IMR-90 (cell line): ENCODE measurements at regions not wholly inside any gene's neighbourhood (a gene's known extent, or its start where the extent isn't known, plus 50 kb on each side); places are given as distances from the start of the nearest gene placed in this dataset.

Source experiments
- ATAC-seq: fragments of 200-7000 bp; cut with Tn5 transposase; 2 replicates; pipeline ENCODE4 v1.9.1; 2020; ENCODE audit warnings: low read depth, mild to moderate bottlenecking, moderate library complexity
- BruUV-seq: library from RNA; stranded (reverse); fragments of 400-500 nt; replicated peaks from 2 replicates; lab custom pipeline; 2021; lab: Mats Ljungman, UMichigan
- CTCF ChIA-PET: fragments of 300-600 bp; formaldehyde crosslinking; extraction: SDS; loops from one replicate; lab custom pipeline; 2021; ENCODE audit warnings: antibody characterized with exemption; lab: Yijun Ruan, JAX
- POLR2A ChIA-PET: fragments of 300-600 bp; sonication (Branson Sonifier 250); formaldehyde crosslinking; loops from one replicate; lab custom pipeline; 2022; ENCODE audit warnings: antibody characterized with exemption; ENCODE audit not compliant: unreplicated experiment; lab: Charles Lee
- DNase-seq: peaks from one replicate; pipeline ENCODE4 v3.0.0; 2013
- H2AFZ ChIP-seq: replicated peaks from 2 replicates; pipeline ENCODE3; 2013; ENCODE audit warnings: low read length, mild to moderate bottlenecking; ENCODE audit not compliant: poor library complexity
- H2AK5ac ChIP-seq: 2 replicates; pipeline ENCODE4 v1.6.1; 2013; ENCODE audit warnings: low read depth, low read length, inconsistent platforms
- H2AK9ac ChIP-seq: replicated peaks from 2 replicates; pipeline ENCODE3; 2013; ENCODE audit warnings: mild to moderate bottlenecking, low read depth, low read length, moderate library complexity; ENCODE audit not compliant: poor library complexity
- H2BK120ac ChIP-seq: 2 replicates; pipeline ENCODE4 v1.6.1; 2013; ENCODE audit warnings: low read depth, low read length, inconsistent platforms
- H2BK15ac ChIP-seq: 3 replicates; pipeline ENCODE4 v1.6.1; 2013; ENCODE audit warnings: low read depth, low read length, inconsistent platforms
- H2BK20ac ChIP-seq: 2 replicates; pipeline ENCODE4 v1.6.1; 2013; ENCODE audit warnings: low read depth, mild to moderate bottlenecking, inconsistent platforms, low read length, moderate library complexity
- H2BK5ac ChIP-seq: 2 replicates; pipeline ENCODE4 v1.6.1; 2013; ENCODE audit warnings: mild to moderate bottlenecking, low read depth, low read length, inconsistent platforms; ENCODE audit not compliant: poor library complexity, severe bottlenecking
- H3K14ac ChIP-seq: replicated peaks from 2 replicates; pipeline ENCODE4 v1.6.1; 2013; ENCODE audit warnings: low read depth, low read length, inconsistent platforms
- H3K18ac ChIP-seq: 2 replicates; pipeline ENCODE4 v1.6.1; 2013; ENCODE audit warnings: low read depth, low read length, control low read depth
- H3K23ac ChIP-seq: 2 replicates; pipeline ENCODE4 v1.6.1; 2013; ENCODE audit warnings: low read depth, low read length, inconsistent platforms
- H3K27ac ChIP-seq: 2 replicates; pipeline ENCODE4 v1.5.1; 2013; ENCODE audit warnings: mild to moderate bottlenecking, control low read depth, low read length; ENCODE audit not compliant: insufficient read depth
- H3K27me3 ChIP-seq: 2 replicates; pipeline ENCODE4 v1.6.1; 2013; ENCODE audit warnings: low read length; ENCODE audit not compliant: control insufficient read depth, insufficient read depth
- H3K36me3 ChIP-seq: 2 replicates; pipeline ENCODE4 v1.6.1; 2013; ENCODE audit warnings: low read length, mixed read lengths; ENCODE audit not compliant: control insufficient read depth, insufficient read depth
- H3K4ac ChIP-seq: 2 replicates; pipeline ENCODE4 v1.6.1; 2013; ENCODE audit warnings: low read depth, low read length, inconsistent platforms
- H3K4me1 ChIP-seq: 2 replicates; pipeline ENCODE4 v1.6.1; 2013; ENCODE audit warnings: low read length, mixed read lengths; ENCODE audit not compliant: control insufficient read depth, insufficient read depth
- H3K4me2 ChIP-seq: 2 replicates; pipeline ENCODE4 v1.6.1; 2013; ENCODE audit warnings: low read depth, mild to moderate bottlenecking, control low read depth, low read length, moderate library complexity
- H3K4me3 ChIP-seq: 2 replicates; pipeline ENCODE4 v1.5.1; 2013; ENCODE audit warnings: low read depth, mild to moderate bottlenecking, control low read depth, low read length, moderate library complexity; ENCODE audit not compliant: insufficient read depth
- H3K56ac ChIP-seq: 2 replicates; pipeline ENCODE4 v1.6.1; 2013; ENCODE audit warnings: low read length, inconsistent platforms; ENCODE audit not compliant: insufficient read depth; ENCODE audit errors: extremely low read depth
- H3K79me1 ChIP-seq, 2 experiments: 2 replicates each; pipeline ENCODE4 v1.6.1; 2013; ENCODE audit warnings: low read length in 2 of 2, inconsistent platforms in 1 of 2, low read depth in 1 of 2
- H3K9ac ChIP-seq: 2 replicates; pipeline ENCODE4 v1.6.1; 2013; ENCODE audit warnings: low read depth, low read length, control low read depth
- H3K9me1 ChIP-seq: 2 replicates; pipeline ENCODE4 v1.6.1; 2013; ENCODE audit warnings: low read length, inconsistent platforms; ENCODE audit not compliant: insufficient read depth
- H3K9me3 ChIP-seq: 2 replicates; pipeline ENCODE4 v1.6.1; 2013; ENCODE audit warnings: low read length; ENCODE audit not compliant: control insufficient read depth, insufficient read depth
- H4K20me1 ChIP-seq: 2 replicates; pipeline ENCODE4 v1.6.1; 2013; ENCODE audit warnings: low read length, inconsistent platforms; ENCODE audit not compliant: insufficient read depth
- H4K5ac ChIP-seq: 2 replicates; pipeline ENCODE4 v1.6.1; 2013; ENCODE audit warnings: mild to moderate bottlenecking, low read depth, low read length, control low read depth
- H4K8ac ChIP-seq, 2 experiments: 2 replicates each; pipeline ENCODE4 v1.6.1; 2013; ENCODE audit warnings: low read depth in 2 of 2, low read length in 2 of 2, control low read depth in 1 of 2, inconsistent platforms in 1 of 2
- H4K91ac ChIP-seq: 2 replicates; pipeline ENCODE4 v1.6.1; 2013; ENCODE audit warnings: low read depth, low read length, inconsistent platforms; ENCODE audit not compliant: insufficient read depth
- BHLHE40 ChIP-seq: fragments of 150-350 bp; IDR thresholded peaks from 2 replicates; pipeline ENCODE4 v1.6.1; 2016; ENCODE audit warnings: mild to moderate bottlenecking, low read depth, low read length
- CEBPB ChIP-seq: IDR thresholded peaks from 2 replicates; pipeline ENCODE4 v1.6.1; 2012; ENCODE audit warnings: low read depth, low read length, improper control_type of control experiment
- CHD1 ChIP-seq: IDR thresholded peaks from 2 replicates; pipeline ENCODE4 v1.6.1; 2012; ENCODE audit warnings: low read depth, low read length, improper control_type of control experiment
- FOS ChIP-seq: fragments of 150-350 bp; IDR thresholded peaks from 2 replicates; pipeline ENCODE4 v1.6.1; 2016; ENCODE audit warnings: low read depth, low read length
- MAFK ChIP-seq: IDR thresholded peaks from 2 replicates; pipeline ENCODE4 v1.6.1; 2012; ENCODE audit warnings: low read depth, low read length, improper control_type of control experiment
- MAZ ChIP-seq: IDR thresholded peaks from 2 replicates; pipeline ENCODE4 v1.6.1; 2012; ENCODE audit warnings: low read depth, mild to moderate bottlenecking, low read length, improper control_type of control experiment, moderate library complexity, borderline replicate concordance
- MXI1 ChIP-seq: IDR thresholded peaks from 2 replicates; pipeline ENCODE4 v1.6.1; 2012; ENCODE audit warnings: low read depth, mild to moderate bottlenecking, low read length, moderate library complexity, borderline replicate concordance
- NFE2L2 ChIP-seq: fragments of 150-350 bp; IDR thresholded peaks from 2 replicates; pipeline ENCODE4 v1.6.1; 2016; ENCODE audit warnings: low read depth, mild to moderate bottlenecking, low read length
- POLR2A ChIP-seq: IDR thresholded peaks from 2 replicates; pipeline ENCODE4 v1.6.1; 2012; ENCODE audit warnings: mild to moderate bottlenecking, low read depth, low read length
- RAD21 ChIP-seq: IDR thresholded peaks from 2 replicates; pipeline ENCODE4 v1.6.1; 2012; ENCODE audit warnings: low read length, improper control_type of control experiment
- RCOR1 ChIP-seq: IDR thresholded peaks from 2 replicates; pipeline ENCODE4 v1.6.1; 2012; ENCODE audit warnings: mild to moderate bottlenecking, low read length, improper control_type of control experiment; ENCODE audit not compliant: insufficient replicate concordance
- RFX5 ChIP-seq: IDR thresholded peaks from 2 replicates; pipeline ENCODE4 v1.8.0; 2012; ENCODE audit warnings: low read depth, mild to moderate bottlenecking, low read length, moderate library complexity
- SMC3 ChIP-seq: fragments of 150-350 bp; IDR thresholded peaks from 2 replicates; pipeline ENCODE4 v1.6.1; 2016; ENCODE audit warnings: low read depth, mild to moderate bottlenecking, antibody characterized with exemption, low read length, moderate library complexity
- WGBS, 2 experiments: methylation state at CpG; one replicate each; pipeline versions ENCODE4 v1.1.5 to v1.1.7; 2013; ENCODE audit warnings: missing lambda C conversion rate in 2 of 2; ENCODE audit not compliant: insufficient read length in 1 of 2; ENCODE audit errors: extremely low coverage in 2 of 2; 5-methylcytosine and 5-hydroxymethylcytosine counted together
- dilution Hi-C: fragments of 300-500 bp; cut with HindIII; formaldehyde crosslinking; loops from one replicate; pipeline ENCODE4 v1.14.3; 2018; ENCODE audit warnings: low sequenced_read_pairs; ENCODE audit not compliant: unreplicated experiment
- in situ Hi-C: fragments of 300-500 bp; cut with MboI; formaldehyde crosslinking; loops from 3 replicates; pipeline ENCODE4 v1.14.3; 2019; ENCODE audit warnings: low sequenced_read_pairs, inconsistent platforms, mixed read lengths
- intact Hi-C: fragments of 100-400 bp; cut with micrococcal nuclease; formaldehyde crosslinking; loops from 2 replicates; pipeline ENCODE4 v1.10.0; 2022
- TF ChIP-seq, protein P1 (sequence below): fragments of 150-350 bp; IDR thresholded peaks from 2 replicates; pipeline ENCODE4 v1.6.1; 2017; ENCODE audit warnings: mild to moderate bottlenecking, antibody characterized with exemption, low read length, low read depth
- TF ChIP-seq, protein P2 (sequence below): fragments of 150-350 bp; IDR thresholded peaks from 2 replicates; pipeline ENCODE4 v1.6.1; 2016; ENCODE audit warnings: low read depth, mild to moderate bottlenecking, low read length, moderate library complexity, borderline replicate concordance
- TF ChIP-seq, protein P3 (sequence below): conservative IDR thresholded peaks from 2 replicates; pipeline ENCODE4 v1.5.1; 2012; ENCODE audit warnings: mild to moderate bottlenecking, low read depth, low read length, improper control_type of control experiment

DNA sequence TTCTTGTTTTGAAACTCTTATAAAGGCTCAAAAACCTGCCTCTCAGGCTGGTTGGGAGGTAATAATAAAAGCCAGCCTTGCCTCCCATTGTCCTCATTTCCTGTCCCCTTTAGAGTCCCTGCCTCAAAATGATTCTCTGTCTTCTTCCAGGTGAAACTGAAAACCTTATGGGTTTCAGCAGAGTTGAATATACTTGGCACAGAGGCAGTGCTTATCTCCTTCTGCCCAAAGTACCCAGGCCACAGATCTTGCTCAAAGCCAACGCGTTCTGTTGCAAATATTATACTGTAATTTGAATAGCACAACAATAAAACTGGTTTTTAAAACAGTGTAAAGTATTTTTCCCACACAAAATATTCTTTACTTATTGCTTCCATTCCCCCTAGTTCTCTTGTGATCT lies 183.1 kb upstream of the GIMD1 start:
- Histone ChIP-seq H3K79me1 (no peaks in the 10 kb centered on the region), H3K14ac (no peak overlapping the region), H2AK9ac (no peak overlapping the region), H3K56ac (no peak overlapping the region), H2BK20ac (no peak overlapping the region), H2BK5ac (no peak overlapping the region), H3K9me1 (no peaks in the 10 kb centered on the region), H4K5ac (no peak overlapping the region), H3K27me3 (no peaks in the 10 kb centered on the region), H3K36me3 (no peaks in the 10 kb centered on the region), H3K9ac (no peak overlapping the region), H2AFZ (no peak overlapping the region), H3K27ac (no peak overlapping the region), H2AK5ac (no peak overlapping the region), H4K20me1 (no peaks in the 10 kb centered on the region), H4K8ac (no peak overlapping the region), H4K91ac (no peak overlapping the region), H3K4me2 (no peak overlapping the region), H3K18ac (no peak overlapping the region), H3K23ac (no peak overlapping the region), H3K4me1 (no peaks in the 10 kb centered on the region), H2BK120ac (no peak overlapping the region), H3K4ac (no peak overlapping the region), H3K4me3 (no peak overlapping the region), H3K9me3 (no peaks in the 10 kb centered on the region), H2BK15ac (no peak overlapping the region)
- POLR2A ChIA-PET: no interaction called here
- DNase-seq: no peak
- in situ Hi-C loops: no loop called here
- BruUV-seq: no TSS peak
- no peak for TF ChIP-seq RCOR1
- no peak for TF ChIP-seq SMC3
- no peak for TF ChIP-seq RFX5
- no peak for TF ChIP-seq MAZ
- no peak for TF ChIP-seq RAD21
- no peak for TF ChIP-seq BHLHE40
- TF ChIP-seq NFE2L2: no peak
- TF ChIP-seq, protein P1, sequence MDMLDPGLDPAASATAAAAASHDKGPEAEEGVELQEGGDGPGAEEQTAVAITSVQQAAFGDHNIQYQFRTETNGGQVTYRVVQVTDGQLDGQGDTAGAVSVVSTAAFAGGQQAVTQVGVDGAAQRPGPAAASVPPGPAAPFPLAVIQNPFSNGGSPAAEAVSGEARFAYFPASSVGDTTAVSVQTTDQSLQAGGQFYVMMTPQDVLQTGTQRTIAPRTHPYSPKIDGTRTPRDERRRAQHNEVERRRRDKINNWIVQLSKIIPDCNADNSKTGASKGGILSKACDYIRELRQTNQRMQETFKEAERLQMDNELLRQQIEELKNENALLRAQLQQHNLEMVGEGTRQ: no peak
- TF ChIP-seq MXI1: no peak
- no peak for TF ChIP-seq POLR2A
- no peak for TF ChIP-seq MAFK
- TF ChIP-seq, protein P2, sequence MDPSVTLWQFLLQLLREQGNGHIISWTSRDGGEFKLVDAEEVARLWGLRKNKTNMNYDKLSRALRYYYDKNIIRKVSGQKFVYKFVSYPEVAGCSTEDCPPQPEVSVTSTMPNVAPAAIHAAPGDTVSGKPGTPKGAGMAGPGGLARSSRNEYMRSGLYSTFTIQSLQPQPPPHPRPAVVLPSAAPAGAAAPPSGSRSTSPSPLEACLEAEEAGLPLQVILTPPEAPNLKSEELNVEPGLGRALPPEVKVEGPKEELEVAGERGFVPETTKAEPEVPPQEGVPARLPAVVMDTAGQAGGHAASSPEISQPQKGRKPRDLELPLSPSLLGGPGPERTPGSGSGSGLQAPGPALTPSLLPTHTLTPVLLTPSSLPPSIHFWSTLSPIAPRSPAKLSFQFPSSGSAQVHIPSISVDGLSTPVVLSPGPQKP: no peak
- no peak for TF ChIP-seq CHD1
- TF ChIP-seq, protein P3, sequence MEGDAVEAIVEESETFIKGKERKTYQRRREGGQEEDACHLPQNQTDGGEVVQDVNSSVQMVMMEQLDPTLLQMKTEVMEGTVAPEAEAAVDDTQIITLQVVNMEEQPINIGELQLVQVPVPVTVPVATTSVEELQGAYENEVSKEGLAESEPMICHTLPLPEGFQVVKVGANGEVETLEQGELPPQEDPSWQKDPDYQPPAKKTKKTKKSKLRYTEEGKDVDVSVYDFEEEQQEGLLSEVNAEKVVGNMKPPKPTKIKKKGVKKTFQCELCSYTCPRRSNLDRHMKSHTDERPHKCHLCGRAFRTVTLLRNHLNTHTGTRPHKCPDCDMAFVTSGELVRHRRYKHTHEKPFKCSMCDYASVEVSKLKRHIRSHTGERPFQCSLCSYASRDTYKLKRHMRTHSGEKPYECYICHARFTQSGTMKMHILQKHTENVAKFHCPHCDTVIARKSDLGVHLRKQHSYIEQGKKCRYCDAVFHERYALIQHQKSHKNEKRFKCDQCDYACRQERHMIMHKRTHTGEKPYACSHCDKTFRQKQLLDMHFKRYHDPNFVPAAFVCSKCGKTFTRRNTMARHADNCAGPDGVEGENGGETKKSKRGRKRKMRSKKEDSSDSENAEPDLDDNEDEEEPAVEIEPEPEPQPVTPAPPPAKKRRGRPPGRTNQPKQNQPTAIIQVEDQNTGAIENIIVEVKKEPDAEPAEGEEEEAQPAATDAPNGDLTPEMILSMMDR: no peak
- no peak for TF ChIP-seq CEBPB
- TF ChIP-seq FOS: no peak
- WGBS, 2 experiments: no CpG with 5 or more reads among the region's 2 CpGs
- dilution Hi-C loops: no loop called here
- CTCF ChIA-PET: interaction anchor here (0.8 kb wide), 1 partner anchor 27 kb away, joined by 3 read pairs; no protein-coding TSS in a partner anchor
- ATAC-seq: no peak
- intact Hi-C loops: no loop called here
